Thyroid gland (tissue), 4 donors: ENCODE measurements at regions not wholly inside any gene's neighbourhood (a gene's known extent, or its start where the extent isn't known, plus 50 kb on each side); places are given as distances from the start of the nearest gene placed in this dataset.

ENCODE experiments used
- DNase-seq, 2 donors: peaks; one replicate each; pipeline ENCODE4 v3.0.0-alpha.2; 2019
- H3K27ac ChIP-seq, 3 donors: fragments of 200-600 bp; sonication (generic); 1 replicate in 2 of 3; 2 replicates in 1 of 3; pipeline ENCODE4 v1.5.1; 2016 to 2019; ENCODE audit warnings: mild to moderate bottlenecking in 1 of 3, moderate library complexity in 1 of 3
- H3K27me3 ChIP-seq: fragments of 200-600 bp; sonication (generic); one replicate; pipeline ENCODE4 v1.5.1; 2019
- H3K36me3 ChIP-seq, 2 donors: fragments of 200-600 bp; sonication (generic); one replicate each; pipeline ENCODE4 v1.5.1; 2016 to 2019
- H3K4me1 ChIP-seq, 2 donors: fragments of 200-600 bp; sonication (generic); one replicate each; pipeline ENCODE4 v1.5.1; 2017 to 2019
- H3K4me3 ChIP-seq, 3 donors: fragments of 200-600 bp; sonication (generic); replicated peaks in 1 of 3; 1 replicate in 2 of 3; 2 replicates in 1 of 3; pipeline ENCODE4 v1.5.1; 2016; ENCODE audit warnings: mild to moderate bottlenecking in 1 of 3
- H3K9me3 ChIP-seq: fragments of 200-600 bp; sonication (generic); one replicate; pipeline ENCODE4 v1.5.1; 2017
- CTCF ChIP-seq, 6 experiments: fragments of 200-600 bp in 3 of 6; fragments of 450-650 bp in 3 of 6; sonication (generic) in 3 of 6; IDR thresholded peaks; one replicate each; pipeline ENCODE4 v1.5.1; 2016 to 2019; ENCODE audit warnings: antibody characterized with exemption in 6 of 6, mild to moderate bottlenecking in 2 of 6, inconsistent platforms in 1 of 6, moderate library complexity in 1 of 6
- POLR2A ChIP-seq, 2 donors: fragments of 450-650 bp; IDR thresholded peaks; one replicate each; pipeline ENCODE4 v1.6.1; 2017; ENCODE audit warnings: antibody characterized with exemption in 2 of 2, mild to moderate bottlenecking in 2 of 2, moderate library complexity in 1 of 2
- WGBS, 2 donors: methylation state at CpG; one replicate each; pipeline ENCODE4 v1.1.5; 2017; 5-methylcytosine and 5-hydroxymethylcytosine counted together
- intact Hi-C: fragments of 100-400 bp; cut with DNase I; formaldehyde crosslinking; loops from one replicate; pipeline ENCODE4 v1.15.1; 2023

DNA sequence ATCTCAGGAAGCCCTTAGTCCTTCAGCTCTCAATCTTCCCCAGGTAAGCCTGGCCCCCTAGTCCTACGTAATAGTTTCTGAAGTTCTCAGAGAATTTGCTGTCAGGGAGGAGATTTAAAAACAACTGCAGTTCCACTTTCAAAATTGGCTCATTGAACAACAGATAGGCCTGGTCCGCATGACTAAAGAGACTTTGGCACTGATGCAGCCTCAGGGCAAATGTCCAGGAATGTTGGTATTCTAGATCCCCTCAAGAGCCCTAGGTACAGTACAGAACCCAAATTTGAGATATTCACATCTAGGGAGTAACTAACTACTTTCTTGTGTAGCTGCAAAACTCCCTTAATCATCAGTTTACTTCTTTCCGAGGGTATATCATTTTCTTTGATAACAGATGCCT is 162.8 kb downstream of the GABRG2 start:
- Histone ChIP-seq H3K27ac (no peak overlapping the region), H3K27me3 (no peaks in the 10 kb centered on the region), H3K36me3 (no peaks in the 10 kb centered on the region), H3K4me3 (no peak overlapping the region), H3K4me1 (no peaks in the 10 kb centered on the region), H3K9me3 (no peaks in the 10 kb centered on the region)
- DNase-seq, result peak; percentile 54 to 77
- 50 to 56% methylated on average over 3 of the region's 3 CpGs for WGBS, 2 donors
- intact Hi-C loops, result no loop called here
- TF ChIP-seq POLR2A (IDR thresholded peaks at IDR 0.05), result no peak
- no peak for TF ChIP-seq CTCF (IDR thresholded peaks at IDR 0.05)

DNA sequence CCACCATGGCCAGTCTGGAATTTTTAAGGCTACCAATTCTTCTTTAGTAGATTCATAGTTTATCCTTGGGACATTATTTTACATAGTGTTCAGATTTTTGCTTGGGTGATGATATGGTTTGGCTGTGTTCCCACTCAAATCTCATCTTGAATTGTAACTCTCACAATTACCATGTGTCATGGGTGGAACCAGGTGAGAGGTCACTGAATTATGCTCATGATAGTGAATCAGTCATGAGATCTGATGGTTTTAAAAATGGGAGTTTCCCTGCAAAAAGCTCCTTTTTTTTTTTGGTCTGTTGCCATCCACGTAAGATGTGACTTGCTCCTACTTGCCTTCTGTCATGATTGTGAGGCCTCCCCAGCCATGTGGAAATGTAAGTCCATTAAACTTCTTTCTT is 163.9 kb downstream of the GABRG2 start:
- no peak overlapping the region for H3K27ac ChIP-seq
- WGBS, 2 donors, result 58 to 80% methylated on average over 1 of the region's 1 CpG
- H3K9me3 ChIP-seq, result no peaks in the 10 kb centered on the region
- TF ChIP-seq POLR2A (IDR thresholded peaks at IDR 0.05), result no peak
- no peak for TF ChIP-seq CTCF (IDR thresholded peaks at IDR 0.05)
- intact Hi-C loops, result no loop called here
- no peak for DNase-seq
- no peak overlapping the region for H3K4me3 ChIP-seq
- no peaks in the 10 kb centered on the region for H3K36me3 ChIP-seq
- H3K27me3 ChIP-seq, result no peaks in the 10 kb centered on the region
- no peaks in the 10 kb centered on the region for H3K4me1 ChIP-seq

DNA sequence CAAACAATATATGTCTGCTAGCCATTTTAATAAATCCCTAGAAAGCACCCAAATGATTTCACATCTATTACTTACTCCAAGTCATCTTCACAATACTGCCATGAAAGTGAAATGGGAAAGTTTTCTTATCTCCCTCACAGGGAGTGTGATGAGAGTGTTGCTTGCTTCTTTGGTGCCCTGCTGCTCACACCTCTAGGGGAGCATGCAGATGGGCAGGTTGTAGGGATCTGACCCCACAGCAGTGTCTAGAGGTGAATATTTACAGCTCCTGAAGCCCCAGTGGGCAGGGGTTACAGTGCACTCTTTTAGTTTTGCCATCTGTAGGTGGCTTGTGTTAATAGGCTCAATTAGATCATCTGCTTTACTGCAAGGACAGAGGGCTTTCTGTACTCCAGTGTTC is 173.2 kb downstream of the GABRG2 start:
- no peak overlapping the region for H3K27ac ChIP-seq
- DNase-seq, result no peak
- intact Hi-C loops, result no loop called here
- no peaks in the 10 kb centered on the region for H3K36me3 ChIP-seq
- no peaks in the 10 kb centered on the region for H3K4me1 ChIP-seq
- H3K4me3 ChIP-seq, result no peak overlapping the region
- TF ChIP-seq POLR2A (IDR thresholded peaks at IDR 0.05) (no peak), CTCF (IDR thresholded peaks at IDR 0.05) (no peak)
- H3K27me3 ChIP-seq, result no peaks in the 10 kb centered on the region
- no peaks in the 10 kb centered on the region for H3K9me3 ChIP-seq

DNA sequence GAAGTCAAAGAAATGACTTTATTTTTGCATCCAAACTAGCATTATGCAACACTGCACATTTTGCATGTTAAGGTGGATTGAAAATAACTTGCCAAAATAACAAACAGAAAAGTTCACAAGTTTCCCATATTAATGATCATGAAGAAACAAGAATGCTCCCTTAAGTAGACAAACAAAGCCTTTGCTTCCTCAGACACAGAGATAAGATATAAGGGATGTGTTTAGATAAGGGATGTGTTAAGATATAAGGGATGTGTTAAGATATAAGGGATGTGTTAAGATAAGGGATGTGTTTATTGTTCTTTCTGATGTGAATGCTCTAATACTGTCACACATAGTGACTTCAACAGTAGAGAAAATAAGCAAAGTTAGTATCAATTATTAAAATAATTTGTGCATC is 174.8 kb downstream of the GABRG2 start:
- Histone ChIP-seq H3K27me3 (no peaks in the 10 kb centered on the region), H3K4me1 (no peaks in the 10 kb centered on the region), H3K9me3 (no peaks in the 10 kb centered on the region), H3K36me3 (no peaks in the 10 kb centered on the region), H3K27ac (no peak overlapping the region), H3K4me3 (no peak overlapping the region)
- no peak for TF ChIP-seq CTCF (IDR thresholded peaks at IDR 0.05)
- no peak for DNase-seq
- intact Hi-C loops, result no loop called here

GRCh38 chr5:162243651-162244050 is 176.1 kb downstream of the GABRG2 start:
- H3K4me3 ChIP-seq, result no peak overlapping the region
- H3K27me3 ChIP-seq, result no peaks in the 10 kb centered on the region
- 76 to 81% methylated on average over 3 of the region's 3 CpGs for WGBS, 2 donors
- intact Hi-C loops, result no loop called here
- TF ChIP-seq CTCF (IDR thresholded peaks at IDR 0.05), result no peak
- TF ChIP-seq POLR2A (IDR thresholded peaks at IDR 0.05), result no peak
- no peak for DNase-seq
- H3K27ac ChIP-seq, result no peak overlapping the region
- H3K36me3 ChIP-seq, result no peaks in the 10 kb centered on the region
- H3K9me3 ChIP-seq, result no peaks in the 10 kb centered on the region
- no peaks in the 10 kb centered on the region for H3K4me1 ChIP-seq
